ENCODE measurements at regions not wholly inside any gene's neighbourhood (a gene's known extent, or its start where the extent isn't known, plus 50 kb on each side); places are given as distances from the start of the nearest gene placed in this dataset.

- no peak for DNase-seq (ENCODE audit: low spot score)
Measured at GRCh38 chr3:67870477-67870876, 216.1 kb upstream of the SUCLG2 start.

- no peak for DNase-seq (ENCODE audit: low spot score)
Measured at GRCh38 chr3:67866571-67866970, 212.2 kb upstream of the SUCLG2 start.

- DNase-seq (ENCODE audit: low spot score): no peak
Measured at GRCh38 chr3:67864587-67865183, 210.3 kb upstream of the SUCLG2 start.

- DNase-seq (ENCODE audit: low spot score): peak; percentile 25
Measured at GRCh38 chr3:67863869-67864268, 209.5 kb upstream of the SUCLG2 start.

- DNase-seq (ENCODE audit: low spot score): no peak
Measured at GRCh38 chr3:67860429-67860828, 206.0 kb upstream of the SUCLG2 start.

- DNase-seq (ENCODE audit: low spot score): no peak
Measured at GRCh38 chr3:67858492-67858891, 204.1 kb upstream of the SUCLG2 start.

GRCh38 chr3:67856718-67857117 is 202.3 kb upstream of the SUCLG2 start:
- no peak for DNase-seq (ENCODE audit: low spot score)

GRCh38 chr3:67854663-67855062 is 200.3 kb upstream of the SUCLG2 start:
- no peak for DNase-seq (ENCODE audit: low spot score)

GRCh38 chr3:67853520-67853919 is 199.1 kb upstream of the SUCLG2 start:
- DNase-seq (ENCODE audit: low spot score): peak; percentile 26

GRCh38 chr3:67848299-67848698 is 193.9 kb upstream of the SUCLG2 start:
- no peak for DNase-seq (ENCODE audit: low spot score)

- no peak for DNase-seq (ENCODE audit: low spot score)
Measured at GRCh38 chr3:67846166-67846565, 191.8 kb upstream of the SUCLG2 start.

GRCh38 chr3:67832817-67833216 is 178.4 kb upstream of the SUCLG2 start:
- DNase-seq (ENCODE audit: low spot score): no peak

- no peak for DNase-seq (ENCODE audit: low spot score)
Measured at GRCh38 chr3:67831262-67831661, 176.8 kb upstream of the SUCLG2 start.

GRCh38 chr3:67828486-67829010 is 174.1 kb upstream of the SUCLG2 start:
- no peak for DNase-seq (ENCODE audit: low spot score)

GRCh38 chr3:67821135-67821534 is 166.7 kb upstream of the SUCLG2 start:
- no peak for DNase-seq (ENCODE audit: low spot score)

- DNase-seq (ENCODE audit: low spot score): peak; percentile 25
Measured at GRCh38 chr3:67819447-67819846, 165.0 kb upstream of the SUCLG2 start.

GRCh38 chr3:67809370-67809935 is 155.0 kb upstream of the SUCLG2 start:
- DNase-seq (ENCODE audit: low spot score): no peak

GRCh38 chr3:67808906-67809305 is 154.5 kb upstream of the SUCLG2 start:
- DNase-seq (ENCODE audit: low spot score): no peak

GRCh38 chr3:67804578-67804977 is 150.2 kb upstream of the SUCLG2 start:
- peak; percentile 2 for DNase-seq (ENCODE audit: low spot score)

GRCh38 chr3:67804089-67804488 is 149.7 kb upstream of the SUCLG2 start:
- DNase-seq (ENCODE audit: low spot score): no peak

GRCh38 chr3:67798412-67798811 is 144.0 kb upstream of the SUCLG2 start:
- DNase-seq (ENCODE audit: low spot score): no peak

- DNase-seq (ENCODE audit: low spot score): no peak
Measured at GRCh38 chr3:67791620-67792019, 137.2 kb upstream of the SUCLG2 start.

GRCh38 chr3:67790043-67790442 is 135.6 kb upstream of the SUCLG2 start:
- DNase-seq (ENCODE audit: low spot score): peak; percentile 29

- DNase-seq (ENCODE audit: low spot score): no peak
Measured at GRCh38 chr3:67788396-67788795, 134.0 kb upstream of the SUCLG2 start.
